Lower leg skin (tissue), 4 donors: ENCODE measurements at regions not wholly inside any gene's neighbourhood (a gene's known extent, or its start where the extent isn't known, plus 50 kb on each side); places are given as distances from the start of the nearest gene placed in this dataset.

Experiments
- DNase-seq, 2 donors: peaks; one replicate each; pipeline ENCODE4 v3.0.0-alpha.2; 2019; ENCODE audit warnings: low spot score in 2 of 2
- H3K4me3 ChIP-seq: fragments of 200-600 bp; sonication (generic); 2 replicates; pipeline ENCODE4 v1.5.1; 2017; ENCODE audit warnings: mild to moderate bottlenecking, low read depth; ENCODE audit not compliant: poor library complexity, severe bottlenecking
- CTCF ChIP-seq, 3 donors: fragments of 450-650 bp; IDR thresholded peaks; one replicate each; pipeline ENCODE4 v1.5.1; 2016; ENCODE audit warnings: antibody characterized with exemption in 3 of 3, mild to moderate bottlenecking in 3 of 3, moderate library complexity in 2 of 3
- POLR2A ChIP-seq, 2 donors: fragments of 450-650 bp; IDR thresholded peaks; one replicate each; pipeline ENCODE4 v1.6.1; 2016 to 2017; ENCODE audit warnings: antibody characterized with exemption in 2 of 2, mild to moderate bottlenecking in 1 of 2, moderate library complexity in 1 of 2
- WGBS, 2 donors: methylation state at CpG; one replicate each; pipeline ENCODE4 v1.1.5; 2018; 5-methylcytosine and 5-hydroxymethylcytosine counted together
- intact Hi-C: fragments of 100-400 bp; cut with DNase I; formaldehyde crosslinking; loops from one replicate; pipeline ENCODE4 v1.15.0; 2023; ENCODE audit warnings: low total_unique reads

GRCh38 chr17:13958773-13959172 is 110.5 kb upstream of the COX10 start:
- H3K4me3 ChIP-seq, result no peak overlapping the region
- intact Hi-C loops, result no loop called here
- WGBS, 2 donors, result 51 to 55% methylated on average over 4 of the region's 4 CpGs
- DNase-seq, result no peak
- no peak for TF ChIP-seq POLR2A (IDR thresholded peaks at IDR 0.05)
- TF ChIP-seq CTCF (IDR thresholded peaks at IDR 0.05), result no peak

DNA sequence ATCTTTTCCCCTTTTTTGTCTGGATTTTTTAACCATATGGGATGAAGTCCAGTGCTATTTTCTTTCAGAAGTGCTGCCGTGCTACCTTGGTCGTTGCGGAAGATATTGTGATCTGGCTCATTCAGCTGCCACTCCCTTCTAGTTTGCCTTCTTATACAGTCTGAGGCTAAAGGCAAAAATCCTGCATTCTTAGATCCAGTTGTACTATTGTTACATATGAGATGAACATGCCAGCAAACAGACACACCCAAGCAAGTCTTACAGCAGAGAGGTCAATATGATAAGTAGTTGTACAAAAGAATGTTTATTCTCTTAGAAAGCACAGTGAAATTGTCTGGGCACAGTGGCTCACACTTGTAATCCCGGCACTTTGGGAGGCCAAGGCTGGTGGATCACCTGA is 108.0 kb upstream of the COX10 start:
- DNase-seq, result no peak
- WGBS, 2 donors, result 61 to 62% methylated on average over 4 of the region's 4 CpGs
- TF ChIP-seq CTCF (IDR thresholded peaks at IDR 0.05), result no peak
- no peak for TF ChIP-seq POLR2A (IDR thresholded peaks at IDR 0.05)
- intact Hi-C loops, result no loop called here
- no peak overlapping the region for H3K4me3 ChIP-seq

- intact Hi-C loops, result no loop called here
- H3K4me3 ChIP-seq, result no peak overlapping the region
- 84 to 85% methylated on average over 2 of the region's 2 CpGs for WGBS, 2 donors
- no peak for TF ChIP-seq POLR2A (IDR thresholded peaks at IDR 0.05)
- no peak for TF ChIP-seq CTCF (IDR thresholded peaks at IDR 0.05)
- DNase-seq, result no peak
Measured at GRCh38 chr17:13962716-13963240, 106.5 kb upstream of the COX10 start.

- DNase-seq, result no peak
- WGBS, 2 donors, result 87 to 90% methylated on average over 7 of the region's 7 CpGs
- intact Hi-C loops, result no loop called here
- no peak for TF ChIP-seq POLR2A (IDR thresholded peaks at IDR 0.05)
- no peak for TF ChIP-seq CTCF (IDR thresholded peaks at IDR 0.05)
- no peak overlapping the region for H3K4me3 ChIP-seq
Measured at GRCh38 chr17:13967416-13967815, 101.9 kb upstream of the COX10 start.

- intact Hi-C loops, result no loop called here
- no peak overlapping the region for H3K4me3 ChIP-seq
- no peak for DNase-seq
- TF ChIP-seq POLR2A (IDR thresholded peaks at IDR 0.05) (no peak), CTCF (IDR thresholded peaks at IDR 0.05) (no peak)
- 76 to 90% methylated on average over 5 of the region's 5 CpGs for WGBS, 2 donors
Measured at GRCh38 chr17:13970531-13970930, 98.8 kb upstream of the COX10 start.

DNA sequence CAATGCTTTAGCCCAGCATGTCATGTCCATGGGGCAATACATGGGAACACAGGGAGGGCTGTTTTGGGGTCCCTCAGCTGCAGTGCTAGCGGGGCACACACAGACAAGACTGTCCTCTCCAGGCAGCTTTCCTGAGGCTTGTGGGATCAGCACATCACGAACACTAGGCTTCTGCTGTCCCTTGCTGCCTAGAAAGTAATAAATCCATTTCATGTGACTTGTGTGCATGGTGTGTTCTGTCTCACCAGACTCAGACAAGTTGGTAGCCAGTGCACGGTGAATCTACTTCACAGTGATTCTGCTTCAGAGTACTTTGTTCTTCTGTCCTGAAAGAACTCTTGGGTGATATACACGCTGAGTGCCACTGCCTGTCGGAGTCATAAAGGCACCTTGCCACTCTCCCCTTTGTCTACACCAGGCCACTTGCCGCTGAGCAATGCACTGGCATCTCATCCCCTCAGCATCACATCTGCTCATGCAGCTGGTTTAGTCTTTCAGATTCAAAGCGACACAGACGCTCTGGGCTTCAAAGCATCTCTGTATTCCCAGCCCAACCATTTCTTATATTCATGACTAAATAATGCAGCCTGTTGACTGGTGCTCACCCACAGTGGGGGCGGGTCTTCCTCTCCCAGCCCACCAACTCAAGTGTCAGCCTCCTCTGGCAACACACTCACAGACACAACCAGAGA is 95.2 kb upstream of the COX10 start:
- TF ChIP-seq CTCF (IDR thresholded peaks at IDR 0.05), result no peak
- no peak for TF ChIP-seq POLR2A (IDR thresholded peaks at IDR 0.05)
- H3K4me3 ChIP-seq, result no peak overlapping the region
- intact Hi-C loops, result no loop called here
- no peak for DNase-seq
- WGBS, 2 donors, result 74 to 78% methylated on average over 9 of the region's 9 CpGs
